Right hindlimb (tissue), 1 donor: ENCODE measurements at regions not wholly inside any gene's neighbourhood (a gene's known extent, or its start where the extent isn't known, plus 50 kb on each side); places are given as distances from the start of the nearest gene placed in this dataset.
A peak's percentile ranks its signal among the peaks of the same experiment; 100 is the strongest.

ENCODE experiments used
- DNase-seq: peaks from one replicate; pipeline ENCODE4 v3.0.0-alpha.2; 2018

DNA sequence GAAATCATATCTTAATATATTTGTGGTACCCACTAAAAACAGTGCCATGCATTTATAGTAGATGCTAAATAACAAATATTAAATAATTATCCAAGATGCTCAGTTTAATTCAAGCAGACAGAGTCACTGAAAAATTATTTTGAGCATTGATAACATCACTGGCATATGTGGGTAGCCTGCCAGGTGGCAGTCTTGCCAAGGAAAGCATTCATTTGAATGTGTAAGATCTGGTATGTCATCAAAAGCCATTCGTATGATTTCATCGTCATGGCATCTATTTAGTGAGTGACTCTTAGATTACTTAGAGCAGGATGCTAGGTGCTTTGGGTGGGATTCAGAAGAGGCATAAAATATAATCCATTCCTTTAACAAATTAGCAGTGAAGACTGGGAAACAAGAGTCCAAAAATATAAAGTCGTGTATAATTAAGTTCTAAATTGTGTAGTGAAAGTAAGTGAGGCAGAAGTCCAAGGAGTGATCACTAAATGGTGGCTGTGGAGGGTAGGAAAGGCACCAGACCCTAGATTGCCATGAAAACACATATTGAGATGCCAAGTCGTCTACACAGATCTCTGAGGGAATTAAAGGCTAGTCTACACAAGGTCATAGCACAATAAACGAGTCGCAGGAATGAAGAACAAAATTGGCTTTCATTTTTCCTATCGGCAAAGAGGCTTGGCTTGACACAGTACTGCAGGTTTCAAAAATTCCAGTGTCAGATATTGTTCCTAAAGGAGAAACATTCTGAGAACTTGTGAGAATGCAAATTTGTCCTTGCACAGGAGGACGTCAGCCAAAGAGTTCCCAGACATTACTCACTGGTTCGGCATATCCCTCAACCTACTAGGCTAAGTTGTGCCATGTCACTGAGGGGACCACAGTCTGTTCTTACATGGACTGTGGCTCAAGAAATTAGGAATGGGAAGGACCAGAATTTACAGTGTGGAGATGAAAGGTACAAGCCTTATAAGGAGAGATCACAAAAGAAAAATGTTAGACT lies 130.8 kb downstream of the LYPLAL1 start:
- DNase-seq = no peak

- DNase-seq = no peak
Observed at GRCh38 chr1:219302697-219303096, 129.0 kb downstream of the LYPLAL1 start.

GRCh38 chr1:219299420-219299819 lies 125.7 kb downstream of the LYPLAL1 start:
- peak; percentile 35 for DNase-seq

- peak; percentile 52 for DNase-seq
Observed at GRCh38 chr1:219298571-219299148, 125.0 kb downstream of the LYPLAL1 start.

GRCh38 chr1:219296430-219297355 lies 123.0 kb downstream of the LYPLAL1 start:
- no peak for DNase-seq

- no peak for DNase-seq
Observed at GRCh38 chr1:219294251-219294650, 120.6 kb downstream of the LYPLAL1 start.

DNA sequence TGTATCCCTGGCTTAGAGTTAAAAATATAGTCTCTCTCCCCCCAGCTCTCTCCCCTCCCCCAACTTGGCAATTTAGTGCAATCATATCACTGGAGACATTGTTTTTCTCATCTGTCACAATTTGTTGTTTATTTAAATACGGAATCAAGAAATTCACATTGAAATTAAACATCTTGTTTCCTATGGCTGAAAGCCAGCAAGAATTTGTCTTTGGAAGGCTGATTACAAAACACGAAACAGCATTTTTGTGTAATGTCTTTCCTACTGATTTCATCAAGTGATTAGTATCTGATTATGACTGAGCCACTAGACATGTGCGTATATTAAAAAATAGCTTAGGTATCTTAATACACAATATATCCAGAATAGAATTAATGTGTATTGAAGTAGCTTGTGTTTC lies 119.7 kb downstream of the LYPLAL1 start:
- DNase-seq = no peak

GRCh38 chr1:219292999-219293398 lies 119.3 kb downstream of the LYPLAL1 start:
- no peak for DNase-seq

- no peak for DNase-seq
Observed at GRCh38 chr1:219292341-219292740, 118.7 kb downstream of the LYPLAL1 start.

GRCh38 chr1:219289171-219289570 lies 115.5 kb downstream of the LYPLAL1 start:
- DNase-seq = no peak

- DNase-seq = no peak
Observed at GRCh38 chr1:219283541-219283940, 109.9 kb downstream of the LYPLAL1 start.

- no peak for DNase-seq
Observed at GRCh38 chr1:219281831-219282230, 108.2 kb downstream of the LYPLAL1 start.

- DNase-seq = no peak
Observed at GRCh38 chr1:219279017-219279770, 105.5 kb downstream of the LYPLAL1 start.

- no peak for DNase-seq
Observed at GRCh38 chr1:219278288-219278687, 104.6 kb downstream of the LYPLAL1 start.

DNA sequence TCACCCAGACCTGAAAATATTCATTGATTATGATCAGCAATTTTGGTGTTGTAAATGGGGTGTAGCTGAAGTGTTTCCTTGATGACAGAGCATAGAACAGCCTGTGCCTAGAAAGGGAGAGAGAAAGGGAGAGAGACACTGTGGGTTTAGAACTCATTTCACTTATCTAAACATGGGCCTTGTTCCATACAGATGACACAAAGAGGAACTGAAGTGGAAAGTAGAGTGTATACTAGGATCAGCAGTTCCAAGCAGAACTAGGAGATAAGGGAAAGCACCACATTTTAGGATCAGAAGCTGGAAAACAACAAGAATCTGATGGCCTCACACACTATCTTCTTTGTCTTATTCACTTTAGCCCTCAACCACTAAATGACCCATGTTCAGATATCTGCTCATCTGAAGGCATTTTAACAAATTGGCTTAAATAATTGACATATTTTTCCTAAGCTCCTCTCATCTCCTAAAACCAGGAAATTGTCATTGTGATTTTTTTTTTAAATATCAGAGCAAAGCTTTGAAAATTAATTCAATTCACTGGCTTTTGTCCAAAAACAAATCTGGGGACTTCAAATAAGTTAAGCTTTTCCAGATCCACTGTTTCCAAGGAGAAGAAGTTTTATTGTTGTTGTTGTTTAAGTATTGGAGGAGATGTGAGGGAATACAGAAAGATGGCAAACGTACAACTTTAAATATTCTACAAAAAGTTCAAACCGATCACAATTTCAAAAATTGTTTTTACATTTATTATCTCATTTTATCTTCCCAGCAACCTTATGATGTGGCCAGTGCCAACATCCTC lies 103.8 kb downstream of the LYPLAL1 start:
- no peak for DNase-seq

- no peak for DNase-seq
Observed at GRCh38 chr1:219276049-219276738, 102.5 kb downstream of the LYPLAL1 start.

DNA sequence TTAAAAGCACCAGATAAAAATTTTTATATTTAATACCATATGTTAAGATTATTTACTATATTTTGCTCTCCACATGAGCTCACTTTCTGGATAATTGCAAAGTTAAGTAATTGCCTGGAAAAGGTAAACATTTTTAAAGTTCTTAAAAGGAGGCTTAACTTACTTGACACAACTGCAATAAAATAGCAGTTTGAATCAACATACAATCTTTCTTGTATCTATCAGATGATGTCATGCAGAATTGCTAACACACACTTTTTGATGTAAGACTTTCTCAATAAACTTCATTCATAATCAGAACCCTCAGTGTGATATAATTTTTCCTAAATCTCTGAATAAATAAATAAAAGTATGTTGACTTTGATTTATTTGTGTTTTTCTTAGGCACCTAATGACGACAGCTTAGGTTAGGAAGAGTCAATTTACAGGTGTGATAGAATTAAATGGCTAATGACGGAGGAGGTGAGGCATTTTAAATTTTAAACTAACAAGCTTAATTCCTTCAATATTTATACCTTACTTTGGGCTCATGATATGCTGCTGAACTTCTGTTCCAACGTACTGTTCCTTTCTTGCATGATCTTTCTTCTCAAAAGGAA lies 99.5 kb downstream of the LYPLAL1 start:
- DNase-seq = no peak

DNA sequence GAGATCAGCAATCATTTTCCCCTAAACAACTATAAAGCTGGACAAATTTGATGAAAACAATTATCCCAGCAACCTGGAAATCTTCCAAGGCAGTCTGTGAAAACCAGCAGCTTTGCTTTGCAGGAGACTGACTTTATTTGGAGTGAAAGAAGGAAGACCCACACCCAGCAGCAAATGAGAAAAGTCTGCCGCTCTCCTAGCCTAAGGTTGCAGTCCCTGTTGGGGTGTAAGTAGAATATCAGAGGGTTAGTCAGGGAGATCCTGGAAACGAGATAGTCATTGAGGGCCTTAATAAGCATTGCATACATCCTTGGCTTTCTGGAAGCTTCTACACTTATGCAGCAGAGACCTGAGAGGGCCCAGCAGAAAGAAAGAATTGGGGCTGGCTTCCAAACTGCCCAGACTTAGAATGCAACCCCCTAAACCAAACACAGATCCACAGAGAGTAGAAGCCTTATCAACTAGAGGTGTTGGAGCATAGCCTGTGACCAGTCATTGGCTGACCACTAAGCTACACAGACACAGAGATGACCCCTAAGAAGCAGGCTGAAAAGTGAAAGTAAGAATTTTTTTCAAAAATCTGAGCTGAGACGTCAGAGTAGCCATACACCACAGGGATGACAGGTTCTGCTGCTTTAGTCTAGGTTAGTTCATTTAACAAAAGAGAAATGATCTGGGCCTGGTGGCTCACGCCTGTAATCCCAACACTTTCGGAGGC lies 98.3 kb downstream of the LYPLAL1 start:
- no peak for DNase-seq

DNA sequence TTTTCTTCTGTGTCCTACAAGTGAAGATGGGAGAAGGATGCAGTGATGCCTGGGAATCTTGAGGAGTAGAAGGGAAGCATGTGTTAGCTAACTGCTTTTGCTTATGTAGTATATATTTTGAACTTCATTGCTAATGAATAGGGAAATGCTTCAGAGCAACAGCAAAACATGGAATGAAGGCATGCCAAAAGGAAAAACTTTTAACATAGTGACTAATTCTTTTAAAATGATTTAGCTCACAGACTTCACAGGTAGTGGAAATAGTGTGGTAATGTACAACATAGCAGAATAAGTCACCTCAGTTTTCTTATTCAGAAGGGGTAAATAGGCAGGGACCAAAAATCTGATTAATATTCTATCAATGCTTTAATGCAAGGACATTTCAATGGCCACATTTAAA lies 95.5 kb downstream of the LYPLAL1 start:
- DNase-seq = no peak

GRCh38 chr1:219266524-219266923 lies 92.8 kb downstream of the LYPLAL1 start:
- DNase-seq = no peak
